Suppressor macrophage treated with lipopolysaccharide for 4 hours (primary cell): ENCODE measurements at regions not wholly inside any gene's neighbourhood (a gene's known extent, or its start where the extent isn't known, plus 50 kb on each side); places are given as distances from the start of the nearest gene placed in this dataset.

Experiments
- DNase-seq: peaks from one replicate; pipeline ENCODE4 v3.0.0-alpha.2; 2020

GRCh38 chr3:127370906-127371305, 83.1 kb upstream of the PRR20G start:
- DNase-seq: no peak

- DNase-seq: no peak
These were observed 81.6 kb upstream of the PRR20G start for GRCh38 chr3:127369356-127369935.

GRCh38 chr3:127368186-127369032, 80.6 kb upstream of the PRR20G start:
- no peak for DNase-seq

- no peak for DNase-seq
These were observed 79.7 kb upstream of the PRR20G start for GRCh38 chr3:127367593-127367992.

GRCh38 chr3:127366383-127366782, 78.5 kb upstream of the PRR20G start:
- DNase-seq: no peak

GRCh38 chr3:127365163-127365798, 77.4 kb upstream of the PRR20G start:
- DNase-seq: no peak

GRCh38 chr3:127363891-127364290, 76.0 kb upstream of the PRR20G start:
- DNase-seq: no peak

GRCh38 chr3:127363171-127363570, 75.3 kb upstream of the PRR20G start:
- DNase-seq: no peak

GRCh38 chr3:127360647-127361046, 72.8 kb upstream of the PRR20G start:
- no peak for DNase-seq

GRCh38 chr3:127358641-127359040, 70.8 kb upstream of the PRR20G start:
- no peak for DNase-seq

- no peak for DNase-seq
These were observed 68.5 kb upstream of the PRR20G start for GRCh38 chr3:127356381-127356780.

- no peak for DNase-seq
These were observed 66.9 kb upstream of the PRR20G start for GRCh38 chr3:127354761-127355160.

- no peak for DNase-seq
These were observed 64.8 kb upstream of the PRR20G start for GRCh38 chr3:127352612-127353011.

- no peak for DNase-seq
These were observed 64.0 kb upstream of the PRR20G start for GRCh38 chr3:127351775-127352350.

GRCh38 chr3:127351321-127351720, 63.5 kb upstream of the PRR20G start:
- no peak for DNase-seq

- DNase-seq: no peak
These were observed 62.6 kb upstream of the PRR20G start for GRCh38 chr3:127350172-127351050.

GRCh38 chr3:127349501-127350171, 61.8 kb upstream of the PRR20G start:
- DNase-seq: no peak

- no peak for DNase-seq
These were observed 54.9 kb upstream of the PRR20G start for GRCh38 chr3:127342735-127343134.

- no peak for DNase-seq
These were observed 52.3 kb upstream of the PRR20G start for GRCh38 chr3:127339928-127340861.

- DNase-seq: no peak
These were observed 51.2 kb upstream of the PRR20G start for GRCh38 chr3:127339016-127339415.
